GM23338 (cell line): ENCODE measurements at regions not wholly inside any gene's neighbourhood (a gene's known extent, or its start where the extent isn't known, plus 50 kb on each side); places are given as distances from the start of the nearest gene placed in this dataset.

Experiments used
- ATAC-seq: fragments of 200-7000 bp; cut with Tn5 transposase; 3 replicates; pipeline ENCODE4 v1.9.1; 2020
- DNase-seq: peaks from one replicate; pipeline ENCODE4 v3.0.0-alpha.2; 2015; ENCODE audit warnings: low spot score
- H2AFZ ChIP-seq: fragments of 200-600 bp; sonication (generic); 2 replicates; pipeline ENCODE4 v1.8.0; 2016; ENCODE audit warnings: antibody characterized with exemption, mild to moderate bottlenecking, moderate library complexity
- H3F3A ChIP-seq: fragments of 200-600 bp; sonication (generic); replicated peaks from 2 replicates; pipeline ENCODE4 v1.8.0; 2017; ENCODE audit warnings: antibody characterized with exemption, mixed run types, low read depth
- H3K27ac ChIP-seq: fragments of 200-600 bp; sonication (generic); 2 replicates; pipeline ENCODE4 v1.6.1; 2016; ENCODE audit warnings: low read depth
- H3K27me3 ChIP-seq: fragments of 200-600 bp; sonication (generic); 2 replicates; pipeline ENCODE4 v1.8.0; 2016; ENCODE audit warnings: mild to moderate bottlenecking, mixed run types, moderate library complexity; ENCODE audit not compliant: insufficient read depth
- H3K36me3 ChIP-seq: fragments of 200-600 bp; sonication (generic); 2 replicates; pipeline ENCODE4 v1.8.0; 2016; ENCODE audit warnings: mild to moderate bottlenecking; ENCODE audit not compliant: insufficient read depth
- H3K4me1 ChIP-seq: fragments of 200-600 bp; sonication (generic); 2 replicates; pipeline ENCODE4 v1.8.0; 2016; ENCODE audit warnings: mild to moderate bottlenecking, moderate library complexity; ENCODE audit not compliant: insufficient read depth
- H3K4me2 ChIP-seq: fragments of 200-600 bp; sonication (generic); 2 replicates; pipeline ENCODE4 v1.7.1; 2017; ENCODE audit warnings: mixed run types
- H3K4me3 ChIP-seq: fragments of 200-600 bp; sonication (generic); 2 replicates; pipeline ENCODE4 v1.6.1; 2016; ENCODE audit warnings: mixed run types
- H3K79me2 ChIP-seq: fragments of 200-600 bp; sonication (generic); replicated peaks from 2 replicates; pipeline ENCODE4 v1.8.0; 2017; ENCODE audit warnings: mild to moderate bottlenecking; ENCODE audit not compliant: insufficient read depth
- H3K9me2 ChIP-seq: fragments of 200-600 bp; sonication (generic); 2 replicates; pipeline ENCODE4 v1.8.0; 2017; ENCODE audit not compliant: insufficient read depth
- H4K20me1 ChIP-seq: fragments of 200-600 bp; sonication (generic); replicated peaks from 2 replicates; pipeline ENCODE4 v1.8.0; 2017; ENCODE audit warnings: mild to moderate bottlenecking; ENCODE audit not compliant: insufficient read depth
- H3K27ac Mint-ChIP-seq: 2 replicates; pipeline ENCODE4 v1.8.0; 2020; ENCODE audit warnings: inconsistent platforms, mild to moderate bottlenecking, moderate library complexity, mixed read lengths
- H3K27me3 Mint-ChIP-seq: 3 replicates; pipeline ENCODE4 v1.8.0; 2022; ENCODE audit warnings: low read depth, mild to moderate bottlenecking, moderate library complexity, mixed read lengths, inconsistent platforms; ENCODE audit not compliant: insufficient read depth, poor library complexity
- H3K36me3 Mint-ChIP-seq: 3 replicates; pipeline ENCODE4 v1.8.0; 2021; ENCODE audit warnings: low read depth, mild to moderate bottlenecking, inconsistent platforms, moderate library complexity, mixed read lengths
- H3K4me1 Mint-ChIP-seq: 3 replicates; pipeline ENCODE4 v1.8.0; 2020; ENCODE audit warnings: mild to moderate bottlenecking, inconsistent platforms, mixed read lengths
- H3K4me3 Mint-ChIP-seq: 3 replicates; pipeline ENCODE4 v1.8.0; 2021; ENCODE audit warnings: moderate library complexity, mild to moderate bottlenecking, inconsistent platforms, mixed read lengths
- H3K9me3 Mint-ChIP-seq: 3 replicates; pipeline ENCODE4 v1.8.0; 2020; ENCODE audit warnings: moderate library complexity, mild to moderate bottlenecking, inconsistent platforms, mixed read lengths
- CREB1 ChIP-seq: fragments of 250-450 bp; sonication (Bioruptor Pico); IDR thresholded peaks from 2 replicates; pipeline ENCODE4 v1.5.0; 2020; ENCODE audit warnings: low read depth, mild to moderate bottlenecking, moderate library complexity
- NANOG ChIP-seq: IDR thresholded peaks from 2 replicates; pipeline ENCODE4 v1.6.1; 2016; ENCODE audit warnings: antibody characterized with exemption, borderline replicate concordance
- POLR2AphosphoS5 ChIP-seq: IDR thresholded peaks from 2 replicates; pipeline ENCODE4 v1.6.1; 2016; ENCODE audit warnings: antibody characterized with exemption, low read depth
- STAT1 ChIP-seq: IDR thresholded peaks from one replicate; pipeline ENCODE4 v1.6.1; 2016; ENCODE audit warnings: antibody characterized with exemption; ENCODE audit not compliant: unreplicated experiment
- ZNF114 ChIP-seq: fragments of 250-450 bp; sonication (Bioruptor Pico); IDR thresholded peaks from 2 replicates; pipeline ENCODE4 v1.5.0; 2020; ENCODE audit warnings: mild to moderate bottlenecking, moderate library complexity
- TF ChIP-seq, protein P1 (sequence below), 2 experiments: fragments of 200-600 bp in 1 of 2; sonication (generic) in 1 of 2; conservative IDR thresholded peaks; 2 replicates each; pipeline versions ENCODE4 v1.5.1 to v1.6.1; 2016 to 2017; ENCODE audit warnings: antibody characterized with exemption in 2 of 2, low read depth in 2 of 2, mild to moderate bottlenecking in 2 of 2, moderate library complexity in 1 of 2
- TF ChIP-seq, protein P2 (sequence below): fragments of 250-450 bp; sonication (Bioruptor Pico); IDR thresholded peaks from 2 replicates; pipeline ENCODE4 v1.5.0; 2020; ENCODE audit warnings: mild to moderate bottlenecking, moderate library complexity
- TF ChIP-seq, protein P3 (sequence below): IDR thresholded peaks from 2 replicates; pipeline ENCODE4 v1.6.1; 2016; ENCODE audit warnings: antibody characterized with exemption
- TF ChIP-seq, protein P4 (sequence below): IDR thresholded peaks from one replicate; pipeline ENCODE4 v1.6.1; 2018; ENCODE audit warnings: antibody characterized with exemption; ENCODE audit not compliant: unreplicated experiment

DNA sequence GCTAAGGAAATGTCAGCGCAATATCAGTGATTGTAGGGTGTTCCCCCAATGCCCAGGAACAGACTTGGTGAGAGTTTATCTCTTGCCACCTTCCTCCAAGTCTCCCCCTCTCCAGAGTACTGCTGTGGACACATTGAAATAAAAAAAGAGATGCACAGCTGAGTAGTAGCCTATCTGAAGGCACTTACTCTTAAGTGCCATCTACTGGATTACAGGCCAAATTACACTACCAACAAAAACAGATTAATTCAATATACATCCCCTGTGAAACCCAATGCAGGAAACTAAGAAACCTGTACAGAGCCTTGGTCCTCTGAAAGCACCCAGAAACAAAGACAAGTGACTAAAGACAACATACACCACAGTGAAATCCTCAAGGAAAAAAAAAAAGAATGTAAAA lies 460.3 kb downstream of the ZIC3 start:
- H3K9me2 ChIP-seq: no peaks in the 10 kb centered on the region
- no peaks in the 10 kb centered on the region for H3K4me1 ChIP-seq
- Mint-ChIP-seq H3K9me3 (no peaks in the 10 kb centered on the region), H3K36me3 (no peaks in the 10 kb centered on the region), H3K27ac (no peak overlapping the region), H3K4me1 (no peaks in the 10 kb centered on the region; the same call in 2 of the 3 replicates), H3K27me3 (no peaks in the 10 kb centered on the region), H3K4me3 (no peak overlapping the region)
- H2AFZ ChIP-seq: no peak overlapping the region
- no peaks in the 10 kb centered on the region for H3K36me3 ChIP-seq
- no peaks in the 10 kb centered on the region for H3F3A ChIP-seq
- H4K20me1 ChIP-seq: no peaks in the 10 kb centered on the region
- DNase-seq: peak; percentile 21
- no peak overlapping the region for H3K4me3 ChIP-seq
- H3K4me2 ChIP-seq: no peak overlapping the region
- H3K27me3 ChIP-seq: no peaks in the 10 kb centered on the region
- no peak overlapping the region for H3K27ac ChIP-seq
- peak; percentile 73 for ATAC-seq
- TF ChIP-seq, protein P1, sequence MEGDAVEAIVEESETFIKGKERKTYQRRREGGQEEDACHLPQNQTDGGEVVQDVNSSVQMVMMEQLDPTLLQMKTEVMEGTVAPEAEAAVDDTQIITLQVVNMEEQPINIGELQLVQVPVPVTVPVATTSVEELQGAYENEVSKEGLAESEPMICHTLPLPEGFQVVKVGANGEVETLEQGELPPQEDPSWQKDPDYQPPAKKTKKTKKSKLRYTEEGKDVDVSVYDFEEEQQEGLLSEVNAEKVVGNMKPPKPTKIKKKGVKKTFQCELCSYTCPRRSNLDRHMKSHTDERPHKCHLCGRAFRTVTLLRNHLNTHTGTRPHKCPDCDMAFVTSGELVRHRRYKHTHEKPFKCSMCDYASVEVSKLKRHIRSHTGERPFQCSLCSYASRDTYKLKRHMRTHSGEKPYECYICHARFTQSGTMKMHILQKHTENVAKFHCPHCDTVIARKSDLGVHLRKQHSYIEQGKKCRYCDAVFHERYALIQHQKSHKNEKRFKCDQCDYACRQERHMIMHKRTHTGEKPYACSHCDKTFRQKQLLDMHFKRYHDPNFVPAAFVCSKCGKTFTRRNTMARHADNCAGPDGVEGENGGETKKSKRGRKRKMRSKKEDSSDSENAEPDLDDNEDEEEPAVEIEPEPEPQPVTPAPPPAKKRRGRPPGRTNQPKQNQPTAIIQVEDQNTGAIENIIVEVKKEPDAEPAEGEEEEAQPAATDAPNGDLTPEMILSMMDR (conservative IDR thresholded peaks at IDR 0.05; ENCODE audit: low read depth in 2 of 2): peak; percentile 52 to 57
- TF ChIP-seq, protein P2, sequence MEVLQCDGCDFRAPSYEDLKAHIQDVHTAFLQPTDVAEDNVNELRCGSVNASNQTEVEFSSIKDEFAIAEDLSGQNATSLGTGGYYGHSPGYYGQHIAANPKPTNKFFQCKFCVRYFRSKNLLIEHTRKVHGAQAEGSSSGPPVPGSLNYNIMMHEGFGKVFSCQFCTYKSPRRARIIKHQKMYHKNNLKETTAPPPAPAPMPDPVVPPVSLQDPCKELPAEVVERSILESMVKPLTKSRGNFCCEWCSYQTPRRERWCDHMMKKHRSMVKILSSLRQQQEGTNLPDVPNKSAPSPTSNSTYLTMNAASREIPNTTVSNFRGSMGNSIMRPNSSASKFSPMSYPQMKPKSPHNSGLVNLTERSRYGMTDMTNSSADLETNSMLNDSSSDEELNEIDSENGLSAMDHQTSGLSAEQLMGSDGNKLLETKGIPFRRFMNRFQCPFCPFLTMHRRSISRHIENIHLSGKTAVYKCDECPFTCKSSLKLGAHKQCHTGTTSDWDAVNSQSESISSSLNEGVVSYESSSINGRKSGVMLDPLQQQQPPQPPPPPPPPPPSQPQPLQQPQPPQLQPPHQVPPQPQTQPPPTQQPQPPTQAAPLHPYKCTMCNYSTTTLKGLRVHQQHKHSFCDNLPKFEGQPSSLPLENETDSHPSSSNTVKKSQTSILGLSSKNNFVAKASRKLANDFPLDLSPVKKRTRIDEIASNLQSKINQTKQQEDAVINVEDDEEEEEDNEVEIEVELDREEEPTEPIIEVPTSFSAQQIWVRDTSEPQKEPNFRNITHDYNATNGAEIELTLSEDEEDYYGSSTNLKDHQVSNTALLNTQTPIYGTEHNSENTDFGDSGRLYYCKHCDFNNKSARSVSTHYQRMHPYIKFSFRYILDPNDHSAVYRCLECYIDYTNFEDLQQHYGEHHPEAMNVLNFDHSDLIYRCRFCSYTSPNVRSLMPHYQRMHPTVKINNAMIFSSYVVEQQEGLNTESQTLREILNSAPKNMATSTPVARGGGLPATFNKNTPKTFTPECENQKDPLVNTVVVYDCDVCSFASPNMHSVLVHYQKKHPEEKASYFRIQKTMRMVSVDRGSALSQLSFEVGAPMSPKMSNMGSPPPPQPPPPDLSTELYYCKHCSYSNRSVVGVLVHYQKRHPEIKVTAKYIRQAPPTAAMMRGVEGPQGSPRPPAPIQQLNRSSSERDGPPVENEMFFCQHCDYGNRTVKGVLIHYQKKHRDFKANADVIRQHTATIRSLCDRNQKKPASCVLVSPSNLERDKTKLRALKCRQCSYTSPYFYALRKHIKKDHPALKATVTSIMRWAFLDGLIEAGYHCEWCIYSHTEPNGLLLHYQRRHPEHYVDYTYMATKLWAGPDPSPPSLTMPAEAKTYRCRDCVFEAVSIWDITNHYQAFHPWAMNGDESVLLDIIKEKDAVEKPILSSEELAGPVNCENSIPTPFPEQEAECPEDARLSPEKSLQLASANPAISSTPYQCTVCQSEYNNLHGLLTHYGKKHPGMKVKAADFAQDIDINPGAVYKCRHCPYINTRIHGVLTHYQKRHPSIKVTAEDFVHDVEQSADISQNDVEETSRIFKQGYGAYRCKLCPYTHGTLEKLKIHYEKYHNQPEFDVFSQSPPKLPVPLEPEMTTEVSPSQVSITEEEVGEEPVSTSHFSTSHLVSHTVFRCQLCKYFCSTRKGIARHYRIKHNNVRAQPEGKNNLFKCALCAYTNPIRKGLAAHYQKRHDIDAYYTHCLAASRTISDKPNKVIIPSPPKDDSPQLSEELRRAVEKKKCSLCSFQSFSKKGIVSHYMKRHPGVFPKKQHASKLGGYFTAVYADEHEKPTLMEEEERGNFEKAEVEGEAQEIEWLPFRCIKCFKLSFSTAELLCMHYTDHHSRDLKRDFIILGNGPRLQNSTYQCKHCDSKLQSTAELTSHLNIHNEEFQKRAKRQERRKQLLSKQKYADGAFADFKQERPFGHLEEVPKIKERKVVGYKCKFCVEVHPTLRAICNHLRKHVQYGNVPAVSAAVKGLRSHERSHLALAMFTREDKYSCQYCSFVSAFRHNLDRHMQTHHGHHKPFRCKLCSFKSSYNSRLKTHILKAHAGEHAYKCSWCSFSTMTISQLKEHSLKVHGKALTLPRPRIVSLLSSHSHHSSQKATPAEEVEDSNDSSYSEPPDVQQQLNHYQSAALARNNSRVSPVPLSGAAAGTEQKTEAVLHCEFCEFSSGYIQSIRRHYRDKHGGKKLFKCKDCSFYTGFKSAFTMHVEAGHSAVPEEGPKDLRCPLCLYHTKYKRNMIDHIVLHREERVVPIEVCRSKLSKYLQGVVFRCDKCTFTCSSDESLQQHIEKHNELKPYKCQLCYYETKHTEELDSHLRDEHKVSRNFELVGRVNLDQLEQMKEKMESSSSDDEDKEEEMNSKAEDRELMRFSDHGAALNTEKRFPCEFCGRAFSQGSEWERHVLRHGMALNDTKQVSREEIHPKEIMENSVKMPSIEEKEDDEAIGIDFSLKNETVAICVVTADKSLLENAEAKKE (CRISPR knock-in tag): no peak
- no peaks in the 10 kb centered on the region for H3K79me2 ChIP-seq

DNA sequence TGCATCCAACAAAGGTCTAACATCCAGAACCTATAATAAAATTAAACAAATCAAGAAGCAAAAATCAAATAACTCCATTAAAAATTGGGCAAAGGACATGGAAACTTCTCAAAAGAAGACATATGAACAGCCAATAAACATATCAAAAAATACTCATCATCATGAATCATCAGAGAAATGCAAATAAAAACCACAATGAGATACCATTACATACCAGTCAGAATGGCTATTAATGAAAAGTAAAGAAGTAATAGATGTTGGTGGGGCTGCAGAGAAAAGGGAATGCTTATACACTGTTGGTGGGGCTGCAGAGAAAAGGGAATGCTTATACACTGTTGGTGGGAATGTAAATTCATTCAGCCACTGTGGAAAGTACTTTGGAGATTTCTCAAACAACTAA lies 465.8 kb downstream of the ZIC3 start:
- Mint-ChIP-seq H3K27me3 (no peaks in the 10 kb centered on the region), H3K27ac (no peak overlapping the region), H3K4me1 (no peaks in the 10 kb centered on the region), H3K9me3 (no peaks in the 10 kb centered on the region), H3K36me3 (no peaks in the 10 kb centered on the region), H3K4me3 (no peak overlapping the region)
- no peaks in the 10 kb centered on the region for H3K36me3 ChIP-seq
- H4K20me1 ChIP-seq: no peaks in the 10 kb centered on the region
- H3K9me2 ChIP-seq: no peaks in the 10 kb centered on the region
- no peak for DNase-seq
- H3K4me1 ChIP-seq: no peaks in the 10 kb centered on the region
- H2AFZ ChIP-seq: no peak overlapping the region
- no peak overlapping the region for H3K4me2 ChIP-seq
- no peak overlapping the region for H3K27ac ChIP-seq
- H3K79me2 ChIP-seq: no peaks in the 10 kb centered on the region
- no peak for ATAC-seq
- no peaks in the 10 kb centered on the region for H3F3A ChIP-seq
- H3K27me3 ChIP-seq: no peaks in the 10 kb centered on the region
- H3K4me3 ChIP-seq: no peak overlapping the region
- no peak for TF ChIP-seq CREB1 (CRISPR knock-in tag)
- no peak for TF ChIP-seq NANOG
- TF ChIP-seq, protein P3, sequence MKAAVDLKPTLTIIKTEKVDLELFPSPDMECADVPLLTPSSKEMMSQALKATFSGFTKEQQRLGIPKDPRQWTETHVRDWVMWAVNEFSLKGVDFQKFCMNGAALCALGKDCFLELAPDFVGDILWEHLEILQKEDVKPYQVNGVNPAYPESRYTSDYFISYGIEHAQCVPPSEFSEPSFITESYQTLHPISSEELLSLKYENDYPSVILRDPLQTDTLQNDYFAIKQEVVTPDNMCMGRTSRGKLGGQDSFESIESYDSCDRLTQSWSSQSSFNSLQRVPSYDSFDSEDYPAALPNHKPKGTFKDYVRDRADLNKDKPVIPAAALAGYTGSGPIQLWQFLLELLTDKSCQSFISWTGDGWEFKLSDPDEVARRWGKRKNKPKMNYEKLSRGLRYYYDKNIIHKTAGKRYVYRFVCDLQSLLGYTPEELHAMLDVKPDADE: no peak
- no peak for TF ChIP-seq ZNF114 (CRISPR knock-in tag)
- TF ChIP-seq STAT1: no peak
- TF ChIP-seq POLR2AphosphoS5: no peak
- TF ChIP-seq, protein P4, sequence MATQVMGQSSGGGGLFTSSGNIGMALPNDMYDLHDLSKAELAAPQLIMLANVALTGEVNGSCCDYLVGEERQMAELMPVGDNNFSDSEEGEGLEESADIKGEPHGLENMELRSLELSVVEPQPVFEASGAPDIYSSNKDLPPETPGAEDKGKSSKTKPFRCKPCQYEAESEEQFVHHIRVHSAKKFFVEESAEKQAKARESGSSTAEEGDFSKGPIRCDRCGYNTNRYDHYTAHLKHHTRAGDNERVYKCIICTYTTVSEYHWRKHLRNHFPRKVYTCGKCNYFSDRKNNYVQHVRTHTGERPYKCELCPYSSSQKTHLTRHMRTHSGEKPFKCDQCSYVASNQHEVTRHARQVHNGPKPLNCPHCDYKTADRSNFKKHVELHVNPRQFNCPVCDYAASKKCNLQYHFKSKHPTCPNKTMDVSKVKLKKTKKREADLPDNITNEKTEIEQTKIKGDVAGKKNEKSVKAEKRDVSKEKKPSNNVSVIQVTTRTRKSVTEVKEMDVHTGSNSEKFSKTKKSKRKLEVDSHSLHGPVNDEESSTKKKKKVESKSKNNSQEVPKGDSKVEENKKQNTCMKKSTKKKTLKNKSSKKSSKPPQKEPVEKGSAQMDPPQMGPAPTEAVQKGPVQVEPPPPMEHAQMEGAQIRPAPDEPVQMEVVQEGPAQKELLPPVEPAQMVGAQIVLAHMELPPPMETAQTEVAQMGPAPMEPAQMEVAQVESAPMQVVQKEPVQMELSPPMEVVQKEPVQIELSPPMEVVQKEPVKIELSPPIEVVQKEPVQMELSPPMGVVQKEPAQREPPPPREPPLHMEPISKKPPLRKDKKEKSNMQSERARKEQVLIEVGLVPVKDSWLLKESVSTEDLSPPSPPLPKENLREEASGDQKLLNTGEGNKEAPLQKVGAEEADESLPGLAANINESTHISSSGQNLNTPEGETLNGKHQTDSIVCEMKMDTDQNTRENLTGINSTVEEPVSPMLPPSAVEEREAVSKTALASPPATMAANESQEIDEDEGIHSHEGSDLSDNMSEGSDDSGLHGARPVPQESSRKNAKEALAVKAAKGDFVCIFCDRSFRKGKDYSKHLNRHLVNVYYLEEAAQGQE: no peak
